Stimulated activated CD4-positive, alpha-beta T cell treated with anti-CD3 and anti-CD28 coated beads, Interleukin-15, amount 100 ng/mL, for 48 hours (primary cell): ENCODE measurements at regions not wholly inside any gene's neighbourhood (a gene's known extent, or its start where the extent isn't known, plus 50 kb on each side); places are given as distances from the start of the nearest gene placed in this dataset.
"Not testable (repeated sequence)": the region's sequence is repeated elsewhere in the genome, so short reads cannot be mapped to it uniquely, and the experiment has no call there.

Source experiments
- DNase-seq, 2 donors: peaks; one replicate each; pipeline ENCODE4 v3.0.0-alpha.2; 2020; ENCODE audit warnings: low read depth in 2 of 2

DNA sequence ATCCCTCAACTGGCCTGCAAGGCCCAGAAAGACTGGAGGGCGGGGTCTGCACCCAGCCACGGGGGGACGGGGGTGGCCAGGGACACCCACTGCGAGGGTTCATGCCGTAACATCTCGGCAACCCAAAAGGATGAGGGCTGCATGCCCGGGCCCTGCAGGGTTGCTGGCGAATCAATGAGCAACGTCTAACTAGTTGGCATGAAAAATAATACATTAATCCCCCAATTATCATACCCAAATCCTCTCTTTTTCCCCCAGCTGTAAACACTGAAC is 232.2 kb downstream of the TUBA3C start:
- DNase-seq, result no peak

DNA sequence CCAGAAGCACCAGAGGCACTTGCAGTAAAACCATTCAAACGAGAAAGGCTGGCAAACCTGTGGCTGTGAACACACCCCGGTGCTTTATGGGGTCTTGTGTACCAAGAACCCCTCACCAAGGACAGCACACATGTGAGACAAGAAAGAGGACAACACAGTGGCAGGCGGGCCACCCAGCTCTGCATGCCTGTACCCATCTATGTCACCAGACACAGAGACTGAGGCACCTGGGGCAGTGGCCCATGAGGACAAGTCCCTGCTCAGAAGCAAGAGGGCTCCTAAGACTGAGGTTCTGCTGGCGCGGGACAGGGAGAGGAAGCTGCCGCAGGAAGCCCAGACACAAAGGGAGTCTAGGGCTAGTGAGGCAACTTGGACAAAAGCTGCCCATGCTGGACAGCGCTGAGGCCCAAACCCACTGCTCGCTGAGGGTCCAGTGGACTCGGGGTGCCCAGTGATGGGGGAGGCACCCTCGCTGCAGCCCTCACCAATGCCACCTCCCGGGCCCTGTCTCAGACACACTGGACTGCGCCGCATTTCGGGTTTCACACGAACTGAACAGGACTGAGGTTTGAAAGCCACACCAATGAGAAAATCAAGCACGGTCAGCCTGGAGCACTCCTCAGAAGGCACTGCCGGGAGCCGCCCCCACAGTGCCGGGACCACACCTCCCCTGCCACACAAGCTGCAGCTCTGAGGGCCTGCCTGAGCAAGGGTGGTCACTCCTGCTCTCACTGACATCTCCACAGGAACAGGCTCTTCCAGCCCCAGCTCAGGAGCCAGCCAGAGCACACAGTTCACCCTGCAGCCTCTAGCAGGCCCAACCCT is 232.7 kb downstream of the TUBA3C start:
- no peak for DNase-seq

DNA sequence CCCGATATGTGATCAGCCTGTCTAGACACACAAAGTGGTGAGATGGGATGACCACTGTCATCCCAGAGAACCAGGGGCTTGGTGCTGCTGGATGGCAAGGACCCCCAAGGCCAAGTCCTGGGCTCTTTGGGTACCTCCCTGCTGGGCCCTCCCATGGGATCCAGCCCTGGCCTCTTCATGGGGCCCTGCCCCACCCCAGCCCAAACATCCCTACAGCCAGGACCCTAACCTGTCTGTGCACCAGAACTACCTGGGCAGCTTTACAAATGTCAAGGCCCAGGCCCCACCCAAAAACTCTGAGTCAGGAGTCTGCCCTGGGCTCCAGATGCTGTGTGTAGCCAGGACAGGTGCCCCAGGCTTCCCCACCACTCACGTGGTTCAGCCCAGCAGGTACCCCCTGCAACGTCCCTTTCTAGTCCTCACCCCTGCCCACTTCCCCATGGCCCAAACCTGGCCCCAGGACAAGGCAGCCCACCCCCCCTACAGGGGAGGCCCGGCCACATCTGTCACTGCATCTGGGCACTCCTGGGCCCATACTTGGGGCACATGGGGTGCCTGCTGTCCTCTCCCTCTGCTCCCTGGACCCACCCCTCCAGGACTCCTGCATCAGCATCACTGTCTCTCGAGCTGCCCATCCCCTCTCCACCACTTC is 233.5 kb downstream of the TUBA3C start:
- no peak for DNase-seq

DNA sequence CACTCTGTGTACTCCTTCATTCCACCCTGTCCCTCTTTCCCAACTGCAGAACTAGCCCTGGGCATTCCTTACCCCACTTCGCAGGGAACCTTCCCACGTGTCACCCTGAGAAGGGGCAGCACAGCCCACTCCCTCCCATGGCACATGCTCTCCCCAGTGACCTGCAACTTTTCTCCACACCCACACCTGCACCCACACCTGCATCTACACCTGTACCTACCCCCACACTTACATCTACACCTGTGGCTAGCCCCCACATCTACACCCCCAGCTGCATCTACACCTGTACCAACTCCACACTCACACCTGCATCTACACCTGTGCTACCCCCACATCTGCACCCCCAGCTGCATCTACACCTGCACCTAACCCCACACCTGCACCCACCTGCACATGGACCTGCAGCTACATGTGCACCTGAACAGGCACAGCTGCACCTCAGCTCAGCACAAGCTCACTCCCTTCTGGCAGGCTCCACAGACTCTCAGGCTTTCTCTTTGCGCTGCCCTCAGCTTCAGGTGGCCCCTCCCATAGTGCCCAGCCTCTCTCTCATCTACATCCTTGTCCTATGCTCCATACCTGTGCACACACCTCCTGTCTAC is 234.1 kb downstream of the TUBA3C start:
- no peak for DNase-seq

DNA sequence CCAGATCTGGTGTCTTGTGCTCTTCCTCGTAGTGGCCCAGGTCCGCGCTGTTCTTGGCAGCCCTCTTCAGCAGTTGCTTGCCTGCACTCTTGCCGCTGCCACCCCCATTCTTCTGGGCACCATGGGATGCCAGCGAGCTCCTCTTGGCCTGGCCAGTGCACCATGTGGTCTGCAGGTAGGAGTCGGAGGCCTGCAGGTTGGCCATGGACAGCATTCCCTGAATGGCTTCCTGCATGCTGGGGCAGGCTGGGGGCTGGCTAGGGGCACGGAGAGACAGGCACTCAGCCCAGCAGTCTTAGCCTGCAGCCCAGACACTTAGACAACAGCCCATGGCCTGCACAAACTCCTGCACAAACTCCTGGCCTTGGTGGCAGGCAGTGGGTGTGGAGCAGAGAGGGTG is 234.9 kb downstream of the TUBA3C start:
- no peak for DNase-seq

DNA sequence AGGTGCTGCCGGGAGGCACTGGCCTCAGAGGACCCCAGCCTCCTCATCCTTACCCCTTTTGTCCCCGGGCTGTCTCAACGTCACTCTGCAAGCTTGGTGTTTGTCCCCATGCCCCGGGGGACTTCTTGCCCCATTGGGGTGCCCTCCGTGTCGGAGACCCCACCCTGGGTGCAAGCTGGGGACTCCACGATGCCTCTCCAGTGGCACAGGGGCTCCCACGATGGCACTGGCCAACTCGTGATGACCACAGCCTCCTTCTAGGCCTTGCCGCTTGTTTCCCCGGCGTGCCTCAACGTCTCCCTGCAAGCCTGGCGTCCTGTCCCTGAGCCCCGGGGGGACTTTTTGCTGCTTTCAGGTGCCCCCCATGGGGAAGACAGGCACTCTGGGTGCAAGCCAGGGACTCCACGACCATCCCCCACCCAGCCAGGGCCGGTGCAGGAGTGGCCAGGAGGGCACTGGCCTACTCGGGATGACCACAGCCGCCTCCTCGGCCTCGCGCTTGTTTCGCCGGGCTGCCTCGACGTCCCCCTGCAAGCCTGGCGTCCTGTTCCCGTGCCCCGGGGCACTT is 237.0 kb downstream of the TUBA3C start:
- DNase-seq, result no peak

DNA sequence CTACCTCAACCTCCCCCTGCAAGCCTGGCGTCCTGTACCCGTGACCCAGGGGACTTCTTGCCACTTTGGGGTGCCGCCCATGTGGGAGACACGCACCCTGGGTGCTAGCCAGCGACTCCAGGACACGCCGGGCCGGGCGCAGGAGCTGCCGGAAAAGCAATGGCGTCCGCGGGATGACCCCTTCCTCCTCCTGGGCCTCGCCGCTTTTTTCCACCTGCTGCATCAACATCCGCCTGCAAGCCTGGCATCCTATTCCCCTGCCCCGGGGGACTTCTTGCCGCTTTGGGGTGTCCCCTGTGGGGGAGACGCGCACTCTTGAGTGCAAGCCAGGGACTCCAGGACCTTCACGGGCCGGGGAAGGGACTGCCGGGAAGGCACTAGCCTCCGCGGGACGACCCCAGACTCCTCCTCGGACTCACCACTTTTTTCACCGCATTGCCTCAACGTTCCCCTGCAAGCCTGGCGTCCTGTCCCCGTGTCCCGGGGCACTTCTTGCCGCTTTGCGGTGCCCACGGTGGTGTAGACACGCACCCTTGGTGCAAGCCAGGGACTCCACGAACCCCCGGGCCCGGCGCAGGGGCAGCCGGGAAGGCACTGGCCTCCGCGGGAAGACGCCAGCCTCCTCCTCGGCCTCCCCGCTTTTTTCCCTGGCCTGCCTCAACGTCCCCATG is 237.8 kb downstream of the TUBA3C start:
- DNase-seq, result no peak

DNA sequence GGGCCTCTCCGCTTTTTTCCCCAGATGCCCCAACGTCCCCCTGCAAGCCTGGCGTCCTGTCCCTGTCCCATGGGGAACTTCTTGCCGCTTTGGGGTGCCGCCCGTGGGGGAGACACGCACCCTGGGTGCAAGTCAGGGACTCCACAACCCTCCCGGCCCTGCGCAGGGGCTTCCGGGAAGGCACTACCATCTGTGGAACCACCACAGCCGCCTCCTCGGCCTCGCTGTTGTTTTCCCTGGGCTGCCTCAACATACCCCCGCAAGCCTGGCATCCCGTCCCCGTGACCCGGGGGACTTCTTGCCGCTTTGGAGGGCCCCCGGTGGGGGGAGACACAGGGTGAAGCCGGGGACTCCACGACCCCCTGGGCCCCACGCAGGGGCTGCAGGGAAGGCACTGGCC is 238.4 kb downstream of the TUBA3C start:
- DNase-seq, result no peak

DNA sequence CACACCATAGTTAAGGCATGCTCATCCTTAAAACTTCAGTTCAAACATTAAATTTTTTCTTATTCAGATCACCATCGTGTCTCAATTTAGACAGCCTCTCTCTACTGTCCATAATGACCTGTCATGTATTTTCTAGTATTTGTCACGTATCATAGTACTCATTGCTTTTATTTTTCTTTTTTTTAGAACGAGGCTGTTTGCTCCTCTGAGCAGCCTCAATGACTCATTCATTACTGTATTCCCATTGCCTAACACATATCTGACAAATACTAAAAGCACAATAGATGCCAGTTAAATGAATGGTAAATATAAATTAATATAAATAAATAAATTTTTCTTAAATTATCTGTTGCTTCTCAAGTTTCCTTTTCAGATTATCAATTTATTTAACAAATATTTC is 245.5 kb downstream of the TUBA3C start:
- DNase-seq, result no peak

DNA sequence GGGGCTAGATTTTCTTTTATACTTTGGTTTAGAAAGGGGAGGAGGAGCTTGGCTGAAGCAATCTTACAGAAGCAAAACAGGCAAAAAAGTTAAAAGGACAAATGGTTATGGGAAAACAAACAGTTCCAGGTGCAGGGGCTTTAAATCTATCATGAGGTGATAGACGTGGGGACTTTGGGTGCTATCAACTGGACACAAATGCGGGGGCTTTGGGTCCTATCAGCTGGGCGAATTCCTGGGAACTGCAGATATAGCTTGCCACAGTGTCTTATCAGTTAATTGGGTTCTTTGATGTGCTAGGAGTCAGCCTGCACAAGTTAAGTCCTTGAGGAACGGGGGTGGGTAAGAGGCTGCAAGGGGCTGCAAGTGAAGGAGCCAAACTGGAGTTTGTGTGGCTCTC is 260.6 kb downstream of the TUBA3C start:
- DNase-seq, result no peak

DNA sequence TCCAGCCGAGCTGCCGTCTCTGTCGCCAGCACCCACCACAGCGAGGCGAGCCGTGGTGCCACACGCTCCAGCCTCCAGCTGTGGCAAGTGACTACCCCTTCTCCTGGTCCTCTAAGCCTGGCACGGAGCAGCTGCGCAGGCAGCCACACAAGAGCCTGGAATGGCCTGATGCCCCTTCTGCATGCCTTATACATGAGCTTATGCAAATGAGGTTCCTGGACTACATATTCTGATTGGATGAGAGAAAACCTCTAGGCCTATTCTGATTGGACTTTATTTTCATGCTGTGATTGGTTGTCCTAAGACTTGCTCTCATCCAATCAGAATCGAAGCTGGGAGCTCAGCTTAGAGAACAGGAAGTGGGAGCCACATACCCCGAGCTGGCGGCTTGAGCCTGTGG is 276.5 kb downstream of the TUBA3C start:
- DNase-seq, result not testable (repeated sequence)

DNA sequence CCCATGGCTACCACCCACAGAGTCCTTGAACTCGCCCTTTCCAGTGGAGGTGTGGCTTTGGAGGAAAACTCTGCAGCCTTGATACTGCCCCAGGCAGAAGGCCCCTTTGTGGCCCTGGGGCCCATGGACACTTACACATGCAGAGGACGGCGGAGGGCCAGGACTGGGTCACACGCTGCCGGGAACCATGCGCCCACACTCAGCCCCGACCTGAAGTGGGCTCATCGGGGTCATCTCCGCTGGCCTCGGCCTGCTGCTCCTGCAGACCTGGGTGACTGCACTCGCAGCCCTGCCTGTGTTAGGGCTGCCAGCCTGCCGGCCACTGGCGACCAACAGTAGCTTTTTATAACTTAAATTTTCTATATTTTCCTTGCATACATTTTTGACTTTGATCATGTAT is 286.2 kb downstream of the TUBA3C start:
- not testable (repeated sequence) for DNase-seq

DNA sequence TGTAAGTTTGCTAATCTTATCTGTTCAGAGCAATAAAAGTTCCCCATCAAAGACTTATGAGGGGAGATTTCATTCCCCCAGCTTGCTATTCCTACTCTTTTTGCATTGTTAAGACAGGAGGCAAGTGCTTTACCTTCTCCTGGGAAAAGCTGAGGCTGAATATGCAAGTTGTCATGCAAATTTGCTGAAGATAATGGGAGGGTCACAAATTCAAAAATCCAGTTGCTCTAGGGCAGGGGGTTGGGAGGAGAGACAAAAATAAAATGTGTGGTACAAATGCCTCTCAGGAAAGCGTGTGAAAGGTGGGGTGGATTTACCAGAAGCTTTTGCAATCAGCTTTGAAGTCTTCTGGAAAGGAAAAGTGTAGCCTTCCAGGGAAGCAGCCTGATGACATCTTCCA is 290.4 kb downstream of the TUBA3C start:
- not testable (repeated sequence) for DNase-seq

DNA sequence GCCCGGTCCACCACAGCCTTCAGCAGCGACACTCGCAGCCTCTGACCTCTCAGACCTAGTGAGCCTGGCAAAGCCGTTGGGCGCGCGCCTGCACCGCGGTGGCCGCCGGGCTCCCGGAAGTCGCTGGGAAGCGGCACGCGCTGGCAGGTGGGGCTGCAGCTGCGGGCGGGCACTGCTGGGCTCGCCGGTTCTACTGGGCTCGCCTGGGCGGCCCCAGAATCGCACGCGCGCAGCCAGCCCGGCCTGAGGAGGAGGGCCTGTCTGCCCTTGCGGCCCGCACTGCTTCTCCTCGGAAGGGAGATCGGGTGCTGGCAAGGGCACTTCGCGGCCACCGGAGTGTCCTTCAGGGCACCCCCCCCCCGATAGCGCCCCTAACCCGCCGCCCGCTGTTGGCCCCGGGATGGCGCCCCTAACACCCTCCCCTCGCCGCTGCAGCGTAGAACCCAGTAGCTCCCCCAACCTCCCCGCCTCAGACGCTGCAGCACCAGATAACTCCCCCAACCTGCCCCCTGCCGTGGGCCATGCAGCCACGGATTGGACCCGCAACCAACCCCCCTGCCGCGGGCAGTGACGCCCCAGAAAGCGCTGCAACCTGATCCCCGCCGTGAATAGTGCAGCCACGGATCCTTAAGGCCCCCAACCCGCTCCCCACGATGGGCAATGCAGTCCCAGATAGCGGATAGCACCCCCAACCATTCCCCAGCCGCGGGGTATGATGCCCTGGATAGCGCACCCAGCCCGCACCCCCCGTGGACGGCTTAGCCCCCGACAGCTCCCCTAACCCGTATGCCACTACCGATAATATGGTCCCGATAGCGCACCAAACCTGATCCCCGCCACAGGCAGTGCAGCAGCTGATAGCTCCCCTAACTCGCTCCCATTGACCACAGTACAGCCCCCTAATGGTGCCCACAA is 306.5 kb downstream of the TUBA3C start:
- not testable (repeated sequence) for DNase-seq

DNA sequence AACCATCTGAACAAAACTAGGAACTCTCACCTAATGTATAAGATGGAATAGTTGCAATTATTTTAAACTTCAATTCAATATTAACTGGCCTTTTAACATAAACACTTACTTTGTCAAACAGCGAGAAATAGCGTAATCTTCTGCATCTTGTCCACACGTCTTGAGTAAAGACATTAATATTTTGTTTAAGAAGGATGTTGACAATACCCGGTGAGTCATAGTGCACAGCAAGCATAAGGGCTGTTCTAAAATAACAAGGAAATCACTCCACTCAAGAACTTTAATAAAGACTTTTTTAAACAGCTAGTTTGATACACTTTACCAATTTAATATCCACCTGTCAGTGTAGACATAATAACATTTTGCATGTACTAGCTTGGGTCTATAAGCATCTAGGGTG is 311.1 kb downstream of the TUBA3C start:
- DNase-seq, result not testable (repeated sequence)

DNA sequence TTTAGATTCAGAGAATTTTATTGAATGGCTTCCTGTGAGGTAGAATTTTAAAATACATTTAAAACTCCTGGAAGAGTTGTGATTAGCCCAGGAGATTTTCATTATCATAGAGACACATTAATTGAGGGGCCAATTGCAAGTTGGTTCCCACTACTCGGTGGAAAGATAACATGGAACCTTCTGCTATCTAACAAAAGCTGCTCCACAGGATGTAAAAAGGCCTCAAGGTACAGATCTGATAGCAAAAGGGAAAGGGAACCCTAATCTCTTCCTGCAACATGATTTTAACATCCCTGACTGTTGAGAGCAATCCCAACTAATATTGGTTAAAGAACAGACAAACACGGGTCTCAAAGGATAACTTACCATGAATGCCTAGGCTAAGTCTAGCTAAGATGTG is 312.3 kb downstream of the TUBA3C start:
- DNase-seq, result not testable (repeated sequence)

DNA sequence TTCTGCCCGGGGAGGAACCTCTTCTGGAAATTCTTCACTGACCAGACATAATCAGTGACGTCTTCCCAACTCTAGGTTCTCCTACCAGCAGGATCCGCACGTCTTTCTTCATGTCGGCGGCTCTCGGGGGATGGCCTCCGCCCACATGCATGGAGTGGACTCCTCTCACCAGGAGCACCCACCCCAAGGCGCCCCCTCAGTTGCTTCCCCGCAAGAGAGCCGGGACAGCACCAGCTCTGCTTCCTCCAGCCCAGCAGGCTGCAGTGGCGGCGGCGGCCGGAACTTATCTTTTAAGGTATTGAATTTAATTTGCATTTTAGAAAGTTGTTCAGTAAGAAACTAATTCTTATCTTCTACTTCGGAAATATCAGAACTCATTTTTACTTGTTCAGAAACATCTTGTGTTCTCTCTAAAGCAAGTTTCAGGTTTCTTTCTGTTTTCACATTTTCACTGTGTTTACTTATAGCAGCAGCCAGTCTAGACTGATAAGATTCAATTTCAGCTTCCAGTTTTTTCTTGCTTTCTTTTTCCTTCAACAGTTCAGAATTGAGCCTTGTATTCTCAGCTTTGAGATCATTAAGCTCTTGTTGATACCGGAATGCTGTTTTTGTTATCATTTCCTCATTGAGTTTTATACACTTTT is 343.5 kb downstream of the TUBA3C start:
- not testable (repeated sequence) for DNase-seq

DNA sequence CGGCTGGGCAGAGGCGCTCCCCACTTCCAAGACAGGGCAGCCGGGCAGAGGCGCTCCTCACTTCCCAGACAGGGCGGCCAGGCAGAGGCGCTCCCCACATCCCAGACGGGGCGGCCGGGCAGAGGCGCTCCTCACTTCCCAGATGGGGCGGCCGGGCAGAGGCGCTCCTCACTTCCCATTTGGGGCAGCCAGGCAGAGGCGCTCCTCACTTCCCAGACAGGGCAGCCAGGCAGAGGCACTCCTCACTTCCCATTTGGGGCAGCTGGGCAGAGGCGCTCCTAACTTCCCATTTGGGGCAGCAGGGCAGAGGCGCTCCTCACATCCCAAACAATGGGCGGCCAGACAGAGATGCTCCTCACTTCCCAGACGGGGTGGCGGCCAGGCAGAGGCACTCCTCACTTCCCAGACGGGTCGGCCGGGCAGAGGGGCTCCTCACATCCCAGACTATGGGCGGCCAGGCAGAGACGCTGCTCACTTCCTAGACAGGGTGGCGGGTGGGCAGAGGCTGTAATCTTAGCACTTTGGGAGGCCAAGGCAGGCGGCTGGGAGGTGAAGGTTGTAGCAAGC is 344.4 kb downstream of the TUBA3C start:
- not testable (repeated sequence) for DNase-seq

DNA sequence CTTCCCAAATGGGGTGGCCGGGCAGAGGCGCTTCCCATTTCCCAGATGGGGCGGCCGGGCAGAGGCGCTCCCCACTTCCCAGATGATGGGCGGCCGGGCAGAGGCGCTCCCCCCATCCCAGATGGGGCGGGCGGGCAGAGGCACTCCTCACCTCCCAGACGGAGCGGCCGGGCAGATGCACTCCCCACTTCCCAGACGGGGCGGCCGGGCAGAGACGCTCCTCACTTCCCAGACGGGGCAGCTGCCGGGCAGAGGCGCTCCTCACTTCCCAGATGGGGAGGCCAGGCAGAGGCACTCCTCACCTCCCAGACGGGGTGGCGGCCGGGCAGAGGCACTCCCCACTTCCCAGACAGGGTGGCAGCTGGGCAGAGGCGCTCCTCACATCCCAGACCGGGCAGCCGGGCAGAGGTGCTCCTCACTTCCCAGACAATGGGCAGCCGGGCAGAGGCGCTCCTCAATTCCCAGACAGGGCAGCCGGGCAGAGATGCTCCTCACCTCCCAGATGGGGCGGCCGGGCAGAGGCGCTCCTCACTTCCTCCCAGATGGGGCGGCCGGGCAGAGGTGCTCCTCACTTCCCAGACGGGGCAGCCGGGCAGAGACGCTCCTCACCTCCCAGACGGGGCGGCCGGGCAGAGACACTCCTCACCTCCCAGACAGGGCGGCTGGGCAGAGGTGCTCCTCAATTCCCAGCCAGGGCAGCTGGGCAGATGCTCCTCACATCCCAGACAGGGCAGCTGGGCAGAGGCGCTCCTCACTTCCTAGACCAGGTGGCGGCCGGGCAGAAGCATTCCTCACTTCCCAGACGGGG is 345.0 kb downstream of the TUBA3C start:
- not testable (repeated sequence) for DNase-seq

DNA sequence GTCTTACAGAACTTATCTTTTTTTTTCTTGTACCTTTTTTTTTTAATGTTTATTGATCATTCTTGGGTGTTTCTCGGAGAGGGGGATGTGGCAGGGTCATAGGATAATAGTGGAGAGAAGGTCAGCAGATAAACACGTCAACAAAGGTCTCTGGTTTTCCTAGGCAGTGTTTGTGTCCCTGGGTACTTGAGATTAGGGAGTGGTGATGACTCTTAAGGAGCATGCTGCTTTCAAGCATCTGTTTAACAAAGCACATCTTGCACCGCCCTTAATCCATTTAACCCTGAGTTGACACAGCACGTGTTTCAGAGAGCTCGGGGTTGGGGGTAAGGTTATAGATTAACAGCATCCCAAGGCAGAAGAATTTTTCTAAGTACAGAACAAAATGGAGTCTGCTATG is 345.9 kb downstream of the TUBA3C start:
- DNase-seq, result not testable (repeated sequence)
